ENCODE measurements at regions not wholly inside any gene's neighbourhood (a gene's known extent, or its start where the extent isn't known, plus 50 kb on each side); places are given as distances from the start of the nearest gene placed in this dataset.
"Not testable (repeated sequence)": the region's sequence is repeated elsewhere in the genome, so short reads cannot be mapped to it uniquely, and the experiment has no call there.

DNA sequence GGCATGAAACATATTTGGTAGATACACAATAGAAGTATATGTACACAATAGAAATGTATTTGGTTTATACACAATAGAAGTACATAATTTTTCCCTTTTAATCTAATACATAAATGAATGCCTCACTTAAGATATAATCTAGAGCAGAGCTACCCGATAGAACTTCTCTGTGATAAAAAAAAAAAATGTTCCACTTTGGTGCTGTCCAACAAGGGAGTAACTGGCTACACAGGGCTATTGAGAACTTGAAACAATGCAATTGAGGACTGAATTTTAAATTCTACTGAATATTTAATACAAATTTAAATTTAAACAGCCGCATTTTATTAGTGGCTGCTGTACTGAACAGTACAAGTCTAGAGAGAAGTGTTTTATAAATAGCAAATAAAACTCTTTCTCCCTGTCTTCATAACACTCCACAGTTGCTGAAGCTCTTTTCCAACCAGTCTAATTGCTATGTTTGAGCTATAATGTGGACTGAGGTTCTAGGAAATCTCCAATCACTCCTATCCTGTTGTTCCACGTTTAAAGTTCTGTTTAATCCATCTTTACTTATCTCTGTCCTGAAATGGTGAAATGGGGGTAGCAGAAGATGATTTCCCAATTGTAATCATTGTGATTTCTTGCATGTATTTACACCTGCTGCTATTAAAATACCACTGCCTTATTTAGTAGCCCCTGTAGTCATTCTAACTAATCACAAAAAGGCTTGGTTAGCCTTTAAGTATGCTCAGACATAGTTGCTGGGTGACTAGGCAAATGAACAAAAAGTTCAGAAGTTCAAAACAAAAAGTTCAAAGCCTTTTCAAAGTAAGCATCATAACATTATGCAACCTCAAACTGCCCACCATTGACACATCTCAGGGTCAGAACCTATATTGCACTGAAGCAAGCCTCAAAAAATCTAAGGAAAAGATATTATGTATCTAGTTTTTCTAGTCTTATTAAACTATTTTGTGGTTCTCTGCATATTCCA is 192.3 kb upstream of the C1orf87 start:
- no peaks in the 10 kb centered on the region for H3K27me3 ChIP-seq
- TF ChIP-seq, protein P1, sequence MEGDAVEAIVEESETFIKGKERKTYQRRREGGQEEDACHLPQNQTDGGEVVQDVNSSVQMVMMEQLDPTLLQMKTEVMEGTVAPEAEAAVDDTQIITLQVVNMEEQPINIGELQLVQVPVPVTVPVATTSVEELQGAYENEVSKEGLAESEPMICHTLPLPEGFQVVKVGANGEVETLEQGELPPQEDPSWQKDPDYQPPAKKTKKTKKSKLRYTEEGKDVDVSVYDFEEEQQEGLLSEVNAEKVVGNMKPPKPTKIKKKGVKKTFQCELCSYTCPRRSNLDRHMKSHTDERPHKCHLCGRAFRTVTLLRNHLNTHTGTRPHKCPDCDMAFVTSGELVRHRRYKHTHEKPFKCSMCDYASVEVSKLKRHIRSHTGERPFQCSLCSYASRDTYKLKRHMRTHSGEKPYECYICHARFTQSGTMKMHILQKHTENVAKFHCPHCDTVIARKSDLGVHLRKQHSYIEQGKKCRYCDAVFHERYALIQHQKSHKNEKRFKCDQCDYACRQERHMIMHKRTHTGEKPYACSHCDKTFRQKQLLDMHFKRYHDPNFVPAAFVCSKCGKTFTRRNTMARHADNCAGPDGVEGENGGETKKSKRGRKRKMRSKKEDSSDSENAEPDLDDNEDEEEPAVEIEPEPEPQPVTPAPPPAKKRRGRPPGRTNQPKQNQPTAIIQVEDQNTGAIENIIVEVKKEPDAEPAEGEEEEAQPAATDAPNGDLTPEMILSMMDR (IDR thresholded peaks at IDR 0.05), result no peak
- H3K4me1 ChIP-seq, result no peaks in the 10 kb centered on the region
- H3K4me3 ChIP-seq, result no peak overlapping the region
- H3K36me3 ChIP-seq, result no peaks in the 10 kb centered on the region
- H3K27ac ChIP-seq, result no peak overlapping the region
- no peak for ATAC-seq
- no peak for DNase-seq
- H3K9me3 ChIP-seq, result no peaks in the 10 kb centered on the region
- intact Hi-C loops (cut with DNase I), result no loop called here

- intact Hi-C loops (cut with DNase I), result no loop called here
- H3K9me3 ChIP-seq, result no peaks in the 10 kb centered on the region
- no peak overlapping the region for H3K27ac ChIP-seq
- H3K36me3 ChIP-seq, result no peaks in the 10 kb centered on the region
- no peaks in the 10 kb centered on the region for H3K4me1 ChIP-seq
- no peaks in the 10 kb centered on the region for H3K27me3 ChIP-seq
- no peak overlapping the region for H3K4me3 ChIP-seq
- DNase-seq (no peak), ATAC-seq (no peak)
- TF ChIP-seq, protein P1 (IDR thresholded peaks at IDR 0.05), result no peak
Observed at GRCh38 chr1:60262701-60263100, 189.1 kb upstream of the C1orf87 start.

DNA sequence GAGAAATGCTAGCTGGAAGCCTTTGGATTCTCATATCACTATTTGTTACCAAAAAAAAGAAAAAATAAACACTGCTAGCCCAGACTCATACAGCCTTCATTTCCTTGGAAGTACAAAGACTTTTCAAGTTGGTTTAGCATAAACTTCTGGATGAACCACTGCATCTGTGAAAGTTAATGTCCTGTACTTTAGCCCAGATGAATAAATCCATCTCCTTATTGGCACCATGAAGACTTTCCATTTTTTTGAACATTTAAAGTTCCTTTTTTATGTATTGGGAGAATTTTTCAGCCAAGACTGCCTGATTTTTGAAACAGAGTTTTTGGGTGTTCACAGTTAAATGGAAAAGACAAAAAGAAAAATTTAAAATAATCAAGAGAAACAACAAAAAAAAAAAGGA is 184.0 kb upstream of the C1orf87 start:
- ATAC-seq (no peak), DNase-seq (no peak)
- H3K4me3 ChIP-seq, result no peak overlapping the region
- H3K27ac ChIP-seq, result no peak overlapping the region
- intact Hi-C loops (cut with DNase I), result no loop called here
- H3K27me3 ChIP-seq, result no peaks in the 10 kb centered on the region
- no peaks in the 10 kb centered on the region for H3K9me3 ChIP-seq
- no peaks in the 10 kb centered on the region for H3K4me1 ChIP-seq
- TF ChIP-seq, protein P1 (IDR thresholded peaks at IDR 0.05), result no peak
- no peaks in the 10 kb centered on the region for H3K36me3 ChIP-seq

DNA sequence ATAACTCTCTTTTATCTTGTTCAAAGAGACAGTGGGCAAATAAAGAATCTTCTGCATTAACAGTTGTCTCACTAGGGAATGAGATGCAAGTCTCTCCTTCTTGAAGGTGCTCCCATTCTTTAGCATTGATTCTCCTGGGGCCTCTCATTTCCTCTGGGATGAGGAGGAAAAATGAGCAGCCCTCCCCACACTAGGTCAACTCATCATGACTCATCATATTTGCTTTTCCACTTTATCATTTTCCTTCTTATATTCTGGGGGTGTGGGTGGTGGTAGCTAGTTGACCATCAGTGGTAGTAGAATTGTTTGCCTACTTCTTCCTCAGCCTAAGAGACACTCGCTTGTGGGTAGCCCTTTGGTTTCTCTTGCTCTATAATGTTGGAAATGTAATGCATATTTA is 182.0 kb upstream of the C1orf87 start:
- TF ChIP-seq, protein P1 (IDR thresholded peaks at IDR 0.05), result no peak
- Histone ChIP-seq H3K4me1 (no peaks in the 10 kb centered on the region), H3K4me3 (no peak overlapping the region), H3K36me3 (no peaks in the 10 kb centered on the region), H3K9me3 (no peaks in the 10 kb centered on the region), H3K27me3 (no peaks in the 10 kb centered on the region), H3K27ac (no peak overlapping the region)
- DNase-seq (no peak), ATAC-seq (no peak)
- intact Hi-C loops (cut with DNase I), result no loop called here

DNA sequence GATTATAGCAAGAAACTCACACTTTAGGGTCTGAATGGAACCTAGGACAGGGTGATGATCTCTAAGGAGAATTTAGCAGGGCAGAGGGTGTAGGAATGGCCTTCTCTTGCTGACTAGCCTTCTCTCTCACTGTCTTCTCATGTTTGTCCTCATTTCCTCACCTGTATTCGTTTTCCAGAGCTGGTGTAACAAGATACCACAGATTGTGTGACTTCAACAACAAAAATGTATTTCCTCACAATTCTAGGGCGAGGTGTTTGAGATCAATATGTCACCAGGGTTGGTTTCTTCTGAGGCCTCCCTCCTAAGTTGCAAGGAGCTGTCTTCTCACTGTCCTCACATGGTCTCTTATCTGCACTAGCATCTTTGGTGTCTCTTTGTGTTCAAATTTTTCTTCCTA is 177.9 kb upstream of the C1orf87 start:
- H3K27ac ChIP-seq, result no peak overlapping the region
- ATAC-seq, result no peak
- no peaks in the 10 kb centered on the region for H3K9me3 ChIP-seq
- no peaks in the 10 kb centered on the region for H3K36me3 ChIP-seq
- intact Hi-C loops (cut with DNase I), result no loop called here
- TF ChIP-seq, protein P1 (IDR thresholded peaks at IDR 0.05), result no peak
- no peak for DNase-seq
- H3K27me3 ChIP-seq, result no peaks in the 10 kb centered on the region
- no peak overlapping the region for H3K4me3 ChIP-seq
- H3K4me1 ChIP-seq, result no peaks in the 10 kb centered on the region

- ATAC-seq; H3K4me1 ChIP-seq; intact Hi-C loops (cut with DNase I); H3K9me3 ChIP-seq; H3K27ac ChIP-seq; H3K27me3 ChIP-seq; H3K4me3 ChIP-seq; H3K36me3 ChIP-seq; DNase-seq: not testable (repeated sequence)
Observed at GRCh38 chr1:60247467-60247866, 173.9 kb upstream of the C1orf87 start.
